K562 (cell line): ENCODE measurements at regions not wholly inside any gene's neighbourhood (a gene's known extent, or its start where the extent isn't known, plus 50 kb on each side); places are given as distances from the start of the nearest gene placed in this dataset.

Experiments used
- EP300 ChIP-seq: IDR thresholded peaks from 2 replicates; pipeline ENCODE4 v1.6.1; 2012; ENCODE audit warnings: low read length, improper control_type of control experiment
- GATA2 ChIP-seq: sonication (generic); formaldehyde crosslinking; IDR thresholded peaks from 2 replicates; pipeline ENCODE4 v1.4.0; 2020; ENCODE audit warnings: mild to moderate bottlenecking, missing genetic modification reagents
- RBFOX2 ChIP-seq: fragments of 200-400 bp; formaldehyde crosslinking; IDR thresholded peaks from 2 replicates; pipeline ENCODE4 v1.6.1; 2017; ENCODE audit warnings: low read depth, mild to moderate bottlenecking, low read length, moderate library complexity
- ZNF766 ChIP-seq: fragments of 200-800 bp; sonication (Bioruptor generic); conservative IDR thresholded peaks from 2 replicates; pipeline ENCODE4 v1.6.1; 2016; ENCODE audit warnings: missing genetic modification characterization, missing compliant biosample characterization
- TF ChIP-seq, protein P1 (sequence below): fragments of 250-450 bp; sonication (Bioruptor Pico); IDR thresholded peaks from 2 replicates; pipeline ENCODE4 v1.5.1; 2021; ENCODE audit warnings: mild to moderate bottlenecking
- TF ChIP-seq, protein P2 (sequence below): fragments of 250-450 bp; sonication (Bioruptor Pico); IDR thresholded peaks from 2 replicates; pipeline ENCODE4 v1.4.0; 2020; ENCODE audit warnings: mild to moderate bottlenecking, moderate library complexity
- TF ChIP-seq, protein P3 (sequence below), 2 experiments: fragments of 450-650 bp; IDR thresholded peaks; 2 replicates each; pipeline ENCODE4 v1.6.1; 2016

DNA sequence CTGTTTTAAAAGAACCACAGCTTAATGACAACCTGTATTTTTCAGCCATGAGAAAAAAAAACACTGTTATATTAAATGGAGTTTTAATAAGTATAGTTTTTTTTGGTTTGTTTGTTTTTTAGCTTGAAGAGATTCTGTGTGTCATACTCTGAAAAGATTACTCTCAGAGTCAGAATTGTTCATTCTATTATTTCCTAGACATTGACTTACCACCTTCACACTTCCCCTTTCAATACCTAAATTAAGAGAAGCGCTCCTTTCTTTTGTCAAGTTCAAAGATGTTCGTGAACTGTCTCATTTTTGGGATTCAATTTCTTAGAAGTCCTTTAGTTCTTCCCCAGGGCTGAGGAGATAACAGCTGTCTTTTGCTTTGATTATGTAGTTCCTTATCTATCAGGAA lies 1201.6 kb upstream of the NUDT12 start (continued):
- TF ChIP-seq, protein P1, sequence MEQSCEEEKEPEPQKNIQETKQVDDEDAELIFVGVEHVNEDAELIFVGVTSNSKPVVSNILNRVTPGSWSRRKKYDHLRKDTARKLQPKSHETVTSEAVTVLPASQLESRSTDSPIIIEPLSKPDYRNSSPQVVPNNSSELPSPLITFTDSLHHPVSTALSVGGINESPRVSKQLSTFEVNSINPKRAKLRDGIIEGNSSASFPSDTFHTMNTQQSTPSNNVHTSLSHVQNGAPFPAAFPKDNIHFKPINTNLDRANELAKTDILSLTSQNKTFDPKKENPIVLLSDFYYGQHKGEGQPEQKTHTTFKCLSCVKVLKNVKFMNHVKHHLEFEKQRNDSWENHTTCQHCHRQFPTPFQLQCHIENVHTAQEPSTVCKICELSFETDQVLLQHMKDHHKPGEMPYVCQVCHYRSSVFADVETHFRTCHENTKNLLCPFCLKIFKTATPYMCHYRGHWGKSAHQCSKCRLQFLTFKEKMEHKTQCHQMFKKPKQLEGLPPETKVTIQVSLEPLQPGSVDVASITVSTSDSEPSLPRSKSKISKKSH (CRISPR knock-in tag), result no peak
- no peak for TF ChIP-seq RBFOX2
- no peak for TF ChIP-seq ZNF766
- TF ChIP-seq, protein P2, sequence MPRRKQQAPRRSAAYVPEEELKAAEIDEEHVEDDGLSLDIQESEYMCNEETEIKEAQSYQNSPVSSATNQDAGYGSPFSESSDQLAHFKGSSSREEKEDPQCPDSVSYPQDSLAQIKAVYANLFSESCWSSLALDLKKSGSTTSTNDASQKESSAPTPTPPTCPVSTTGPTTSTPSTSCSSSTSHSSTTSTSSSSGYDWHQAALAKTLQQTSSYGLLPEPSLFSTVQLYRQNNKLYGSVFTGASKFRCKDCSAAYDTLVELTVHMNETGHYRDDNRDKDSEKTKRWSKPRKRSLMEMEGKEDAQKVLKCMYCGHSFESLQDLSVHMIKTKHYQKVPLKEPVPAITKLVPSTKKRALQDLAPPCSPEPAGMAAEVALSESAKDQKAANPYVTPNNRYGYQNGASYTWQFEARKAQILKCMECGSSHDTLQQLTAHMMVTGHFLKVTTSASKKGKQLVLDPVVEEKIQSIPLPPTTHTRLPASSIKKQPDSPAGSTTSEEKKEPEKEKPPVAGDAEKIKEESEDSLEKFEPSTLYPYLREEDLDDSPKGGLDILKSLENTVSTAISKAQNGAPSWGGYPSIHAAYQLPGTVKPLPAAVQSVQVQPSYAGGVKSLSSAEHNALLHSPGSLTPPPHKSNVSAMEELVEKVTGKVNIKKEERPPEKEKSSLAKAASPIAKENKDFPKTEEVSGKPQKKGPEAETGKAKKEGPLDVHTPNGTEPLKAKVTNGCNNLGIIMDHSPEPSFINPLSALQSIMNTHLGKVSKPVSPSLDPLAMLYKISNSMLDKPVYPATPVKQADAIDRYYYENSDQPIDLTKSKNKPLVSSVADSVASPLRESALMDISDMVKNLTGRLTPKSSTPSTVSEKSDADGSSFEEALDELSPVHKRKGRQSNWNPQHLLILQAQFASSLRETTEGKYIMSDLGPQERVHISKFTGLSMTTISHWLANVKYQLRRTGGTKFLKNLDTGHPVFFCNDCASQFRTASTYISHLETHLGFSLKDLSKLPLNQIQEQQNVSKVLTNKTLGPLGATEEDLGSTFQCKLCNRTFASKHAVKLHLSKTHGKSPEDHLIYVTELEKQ (CRISPR knock-in tag), result no peak
- TF ChIP-seq EP300, result no peak
- TF ChIP-seq, protein P3, sequence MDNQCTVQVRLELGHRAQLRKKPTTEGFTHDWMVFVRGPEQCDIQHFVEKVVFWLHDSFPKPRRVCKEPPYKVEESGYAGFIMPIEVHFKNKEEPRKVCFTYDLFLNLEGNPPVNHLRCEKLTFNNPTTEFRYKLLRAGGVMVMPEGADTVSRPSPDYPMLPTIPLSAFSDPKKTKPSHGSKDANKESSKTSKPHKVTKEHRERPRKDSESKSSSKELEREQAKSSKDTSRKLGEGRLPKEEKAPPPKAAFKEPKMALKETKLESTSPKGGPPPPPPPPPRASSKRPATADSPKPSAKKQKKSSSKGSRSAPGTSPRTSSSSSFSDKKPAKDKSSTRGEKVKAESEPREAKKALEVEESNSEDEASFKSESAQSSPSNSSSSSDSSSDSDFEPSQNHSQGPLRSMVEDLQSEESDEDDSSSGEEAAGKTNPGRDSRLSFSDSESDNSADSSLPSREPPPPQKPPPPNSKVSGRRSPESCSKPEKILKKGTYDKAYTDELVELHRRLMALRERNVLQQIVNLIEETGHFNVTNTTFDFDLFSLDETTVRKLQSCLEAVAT (IDR thresholded peaks at IDR 0.05), result no peak
- no peak for TF ChIP-seq GATA2 (CRISPR knock-in tag)
